B cell (primary cell): ENCODE measurements at regions not wholly inside any gene's neighbourhood (a gene's known extent, or its start where the extent isn't known, plus 50 kb on each side); places are given as distances from the start of the nearest gene placed in this dataset.

ENCODE experiments used
- ATAC-seq: fragments of 200-7000 bp; cut with Tn5 transposase; one replicate; pipeline ENCODE4 v1.10.0; 2021; ENCODE audit warnings: low read depth, mild to moderate bottlenecking, moderate number of reproducible peaks, moderate library complexity
- CTCF ChIA-PET: fragments of 350-600 bp; sonication (Branson Sonifier 250); formaldehyde crosslinking; loops from one replicate; lab custom pipeline; 2021; ENCODE audit warnings: antibody characterized with exemption, inconsistent platforms; lab: Charles Lee
- POLR2A ChIA-PET: fragments of 350-600 bp; sonication (Branson Sonifier 250); formaldehyde crosslinking; loops from one replicate; lab custom pipeline; 2021; ENCODE audit warnings: antibody characterized with exemption; lab: Charles Lee
- DNase-seq: peaks from one replicate; pipeline ENCODE4 v3.0.0; 2013
- H2AFZ ChIP-seq: 2 replicates; pipeline ENCODE4 v1.6.1; 2012; ENCODE audit warnings: mild to moderate bottlenecking, low read depth, low read length; ENCODE audit not compliant: insufficient read depth, poor library complexity, severe bottlenecking
- H3K27ac ChIP-seq, 2 donors: 1 replicate in 1 of 2; 2 replicates in 1 of 2; pipeline ENCODE4 v1.5.1; 2012 to 2013; ENCODE audit warnings: low read length in 2 of 2, mild to moderate bottlenecking in 2 of 2, moderate library complexity in 1 of 2
- H3K27me3 ChIP-seq, 4 experiments: fragments of 200-600 bp in 1 of 4; sonication (generic) in 1 of 4; replicated peaks in 1 of 4; 1 replicate in 2 of 4; 2 replicates in 2 of 4; pipeline versions ENCODE4 v1.6.1 to v1.7.0; 2013 to 2016; ENCODE audit warnings: low read length in 3 of 4, mild to moderate bottlenecking in 2 of 4, mixed read lengths in 1 of 4, moderate library complexity in 1 of 4; ENCODE audit not compliant: insufficient read depth in 4 of 4, control insufficient read depth in 3 of 4; ENCODE audit errors: control extremely low read depth in 1 of 4
- H3K36me3 ChIP-seq, 2 experiments: replicated peaks in 1 of 2; 1 replicate in 1 of 2; 2 replicates in 1 of 2; pipeline versions ENCODE4 v1.6.1 to v1.7.1; 2013; ENCODE audit warnings: low read length in 1 of 2; ENCODE audit not compliant: insufficient read depth in 2 of 2, control insufficient read depth in 1 of 2; ENCODE audit errors: control extremely low read depth in 1 of 2, extremely low read depth in 1 of 2
- H3K4me1 ChIP-seq, 2 donors: fragments of 200-600 bp in 1 of 2; sonication (generic) in 1 of 2; 1 replicate in 1 of 2; 2 replicates in 1 of 2; pipeline versions ENCODE4 v1.5.1 to v1.6.1; 2013 to 2017; ENCODE audit warnings: low read length in 2 of 2; ENCODE audit not compliant: control insufficient read depth in 2 of 2, insufficient read depth in 2 of 2
- H3K4me2 ChIP-seq: replicated peaks from 2 replicates; pipeline ENCODE3; 2012; ENCODE audit warnings: mild to moderate bottlenecking, low read depth, low read length; ENCODE audit not compliant: poor library complexity, severe bottlenecking
- H3K4me3 ChIP-seq, 5 experiments: fragments of 200-600 bp in 1 of 5; sonication (generic) in 1 of 5; 1 replicate in 3 of 5; 2 replicates in 2 of 5; pipeline versions ENCODE4 v1.5.1 to v1.7.0; 2011 to 2016; ENCODE audit warnings: low read length in 4 of 5, mild to moderate bottlenecking in 4 of 5, low read depth in 2 of 5, control low read depth in 1 of 5, moderate library complexity in 1 of 5; ENCODE audit not compliant: insufficient read depth in 1 of 5; ENCODE audit errors: control extremely low read depth in 1 of 5, extremely low read depth in 1 of 5
- H3K79me2 ChIP-seq: fragments of 200-600 bp; sonication (generic); one replicate; pipeline ENCODE4 v1.6.0; 2016; ENCODE audit warnings: low read length; ENCODE audit not compliant: control insufficient read depth, insufficient read depth
- H3K9ac ChIP-seq: fragments of 200-600 bp; sonication (generic); 2 replicates; pipeline ENCODE4 v1.6.1; 2017; ENCODE audit warnings: mild to moderate bottlenecking, low read length, moderate library complexity
- H3K9me3 ChIP-seq, 3 donors: one replicate each; pipeline versions ENCODE4 v1.6.1 to v1.7.1; 2013; ENCODE audit warnings: low read length in 2 of 3; ENCODE audit not compliant: control insufficient read depth in 2 of 3, insufficient read depth in 1 of 3; ENCODE audit errors: control extremely low read depth in 1 of 3
- H4K20me1 ChIP-seq: 2 replicates; pipeline ENCODE4 v1.6.0; 2012; ENCODE audit warnings: mild to moderate bottlenecking, low read length; ENCODE audit not compliant: insufficient read depth, control insufficient read depth, poor library complexity, severe bottlenecking
- H3K27ac Mint-ChIP-seq: one replicate; pipeline ENCODE4 v1.8.0; 2021; ENCODE audit warnings: mixed read lengths
- H3K27me3 Mint-ChIP-seq: one replicate; pipeline ENCODE4 v1.8.0; 2021; ENCODE audit warnings: mixed read lengths
- H3K4me1 Mint-ChIP-seq: one replicate; pipeline ENCODE4 v1.8.0; 2021; ENCODE audit warnings: mixed read lengths
- H3K4me3 Mint-ChIP-seq: one replicate; pipeline ENCODE4 v1.8.0; 2021; ENCODE audit warnings: mixed read lengths
- H3K9me3 Mint-ChIP-seq: one replicate; pipeline ENCODE4 v1.8.0; 2022; ENCODE audit warnings: mixed read lengths; ENCODE audit not compliant: insufficient read depth
- CTCF ChIP-seq: fragments of 200-600 bp; IDR thresholded peaks from one replicate; pipeline ENCODE4 v1.8.0; 2022; ENCODE audit warnings: antibody characterized with exemption, mild to moderate bottlenecking
- EZH2 ChIP-seq: IDR thresholded peaks from 2 replicates; pipeline ENCODE4 v1.6.1; 2012; ENCODE audit warnings: borderline replicate concordance, low read depth, mild to moderate bottlenecking, moderate library complexity, low read length; ENCODE audit not compliant: insufficient read depth, poor library complexity, severe bottlenecking
- WGBS: methylation state at CpG from one replicate; pipeline ENCODE4 v1.1.5; 2013; ENCODE audit warnings: missing lambda C conversion rate; ENCODE audit not compliant: insufficient coverage; 5-methylcytosine and 5-hydroxymethylcytosine counted together
- intact Hi-C: fragments of 100-400 bp; cut with micrococcal nuclease; formaldehyde crosslinking; loops from one replicate; pipeline ENCODE4 v1.10.0; 2022

- no peak overlapping the region for H3K4me3 Mint-ChIP-seq
- no peaks in the 10 kb centered on the region for H3K27me3 ChIP-seq
- H3K9ac ChIP-seq = no peak overlapping the region
- H3K4me1 Mint-ChIP-seq = no peaks in the 10 kb centered on the region
- H3K27ac ChIP-seq = no peak overlapping the region
- WGBS = no CpG with 5 or more reads among the region's 1 CpG
- ChIA-PET POLR2A (interaction anchor here (0.5 kb wide), 1 partner anchor 202 kb away, joined by 3 read pairs; no protein-coding TSS in a partner anchor), CTCF (no interaction called here)
- no peak overlapping the region for H2AFZ ChIP-seq
- H3K4me2 ChIP-seq = no peak overlapping the region
- H3K27me3 Mint-ChIP-seq = no peaks in the 10 kb centered on the region
- no peaks in the 10 kb centered on the region for H4K20me1 ChIP-seq
- no peaks in the 10 kb centered on the region for H3K9me3 ChIP-seq
- H3K4me3 ChIP-seq = no peak overlapping the region
- no peak for ATAC-seq
- H3K36me3 ChIP-seq = no peaks in the 10 kb centered on the region
- no peak for DNase-seq
- no peak overlapping the region for H3K27ac Mint-ChIP-seq
- H3K9me3 Mint-ChIP-seq = no peaks in the 10 kb centered on the region
- H3K4me1 ChIP-seq = no peaks in the 10 kb centered on the region
- TF ChIP-seq CTCF (no peak), EZH2 (no peak)
- intact Hi-C loops = no loop called here
- H3K79me2 ChIP-seq = no peaks in the 10 kb centered on the region
Observed at GRCh38 chr12:90058704-90059103, 350.1 kb upstream of the ATP2B1 start.

- no peak overlapping the region for H3K27ac Mint-ChIP-seq
- H3K9me3 Mint-ChIP-seq = no peaks in the 10 kb centered on the region
- ATAC-seq (no peak), DNase-seq (no peak)
- no peaks in the 10 kb centered on the region for H3K36me3 ChIP-seq
- no CpG with 5 or more reads among the region's 1 CpG for WGBS
- H3K79me2 ChIP-seq = no peaks in the 10 kb centered on the region
- TF ChIP-seq CTCF = no peak
- no peak for TF ChIP-seq EZH2
- H4K20me1 ChIP-seq = no peaks in the 10 kb centered on the region
- H3K4me1 ChIP-seq = no peaks in the 10 kb centered on the region
- no peaks in the 10 kb centered on the region for H3K27me3 Mint-ChIP-seq
- no peaks in the 10 kb centered on the region for H3K9me3 ChIP-seq
- H3K9ac ChIP-seq = no peak overlapping the region
- no peak overlapping the region for H3K4me2 ChIP-seq
- intact Hi-C loops = no loop called here
- no peaks in the 10 kb centered on the region for H3K4me1 Mint-ChIP-seq
- no peak overlapping the region for H3K4me3 Mint-ChIP-seq
- CTCF ChIA-PET = no interaction called here
- no peak overlapping the region for H2AFZ ChIP-seq
- no peak overlapping the region for H3K27ac ChIP-seq
- H3K27me3 ChIP-seq = no peaks in the 10 kb centered on the region
- H3K4me3 ChIP-seq = no peak overlapping the region
- POLR2A ChIA-PET = no interaction called here
Observed at GRCh38 chr12:90055071-90055470, 346.4 kb upstream of the ATP2B1 start.
